GM19455 (cell line): ENCODE measurements at regions not wholly inside any gene's neighbourhood (a gene's known extent, or its start where the extent isn't known, plus 50 kb on each side); places are given as distances from the start of the nearest gene placed in this dataset.

Experiments used
- ATAC-seq: cut with Tn5 transposase; IDR thresholded peaks from one replicate; pipeline ENCODE4 v1.9.1; 2021; ENCODE audit not compliant: unreplicated experiment

- ATAC-seq: no peak
These were observed 550.5 kb upstream of the GBE1 start for GRCh38 chr3:82311901-82312300.

GRCh38 chr3:82308755-82309154 lies 547.3 kb upstream of the GBE1 start:
- ATAC-seq: no peak

GRCh38 chr3:82306189-82306588 lies 544.7 kb upstream of the GBE1 start:
- no peak for ATAC-seq

GRCh38 chr3:82294609-82295008 lies 533.2 kb upstream of the GBE1 start:
- ATAC-seq: no peak

GRCh38 chr3:82293867-82294266 lies 532.4 kb upstream of the GBE1 start:
- ATAC-seq: peak; percentile 63

GRCh38 chr3:82293435-82293834 lies 532.0 kb upstream of the GBE1 start:
- no peak for ATAC-seq

- ATAC-seq: no peak
These were observed 526.1 kb upstream of the GBE1 start for GRCh38 chr3:82287562-82287961.

GRCh38 chr3:82281205-82281604 lies 519.8 kb upstream of the GBE1 start:
- ATAC-seq: no peak

- no peak for ATAC-seq
These were observed 515.5 kb upstream of the GBE1 start for GRCh38 chr3:82276992-82277391.

GRCh38 chr3:82274897-82275296 lies 513.5 kb upstream of the GBE1 start:
- no peak for ATAC-seq

GRCh38 chr3:82265747-82266146 lies 504.3 kb upstream of the GBE1 start:
- ATAC-seq: no peak

- ATAC-seq: no peak
These were observed 500.7 kb upstream of the GBE1 start for GRCh38 chr3:82262193-82262592.

- no peak for ATAC-seq
These were observed 500.2 kb upstream of the GBE1 start for GRCh38 chr3:82261637-82262036.

- ATAC-seq: no peak
These were observed 499.6 kb upstream of the GBE1 start for GRCh38 chr3:82261013-82261412.

GRCh38 chr3:82259994-82260393 lies 498.5 kb upstream of the GBE1 start:
- ATAC-seq: no peak

- ATAC-seq: no peak
These were observed 478.9 kb upstream of the GBE1 start for GRCh38 chr3:82240322-82240721.

GRCh38 chr3:82236257-82236656 lies 474.8 kb upstream of the GBE1 start:
- no peak for ATAC-seq

GRCh38 chr3:82229397-82229796 lies 468.0 kb upstream of the GBE1 start:
- peak; percentile 87 for ATAC-seq

- no peak for ATAC-seq
These were observed 463.2 kb upstream of the GBE1 start for GRCh38 chr3:82224661-82225060.

- ATAC-seq: no peak
These were observed 461.0 kb upstream of the GBE1 start for GRCh38 chr3:82222401-82222800.

GRCh38 chr3:82217571-82217970 lies 456.1 kb upstream of the GBE1 start:
- ATAC-seq: no peak

- ATAC-seq: no peak
These were observed 446.7 kb upstream of the GBE1 start for GRCh38 chr3:82208002-82208710.

- no peak for ATAC-seq
These were observed 440.8 kb upstream of the GBE1 start for GRCh38 chr3:82202269-82202668.
